ENCODE measurements at regions not wholly inside any gene's neighbourhood (a gene's known extent, or its start where the extent isn't known, plus 50 kb on each side); places are given as distances from the start of the nearest gene placed in this dataset.
A peak's percentile ranks its signal among the peaks of the same experiment; 100 is the strongest.

- H3K36me3 ChIP-seq (ENCODE audit: control insufficient read depth, insufficient read depth, low read length), result no peaks in the 10 kb centered on the region
- H3K79me2 ChIP-seq (ENCODE audit: control insufficient read depth, insufficient read depth, low read length), result no peaks in the 10 kb centered on the region
- WGBS (ENCODE audit: extremely low coverage, insufficient coverage, low lambda C conversion rate), result no CpG with 5 or more reads among the region's 17 CpGs
- H3K79me1 ChIP-seq (ENCODE audit: low read length), result no peaks in the 10 kb centered on the region
- no peak overlapping the region for H3K4me2 ChIP-seq (ENCODE audit: low read length)
- no peak for DNase-seq
- H3K27ac ChIP-seq (ENCODE audit: low read depth, low read length), result no peak overlapping the region
- H3K4ac ChIP-seq (ENCODE audit: low read depth, low read length), result no peak overlapping the region
- H3K4me1 ChIP-seq (ENCODE audit: control insufficient read depth, low read depth, low read length), result no peaks in the 10 kb centered on the region
- H3K4me3 ChIP-seq (ENCODE audit: low read length), result no peak overlapping the region
- H3K56ac ChIP-seq (ENCODE audit: low read length), result no peak overlapping the region
- H4K8ac ChIP-seq (ENCODE audit: low read depth, low read length), result no peak overlapping the region
- no peak overlapping the region for H2BK120ac ChIP-seq (ENCODE audit: low read depth, low read length)
- H2BK15ac ChIP-seq (replicated peaks; ENCODE audit: low read depth), result no peak overlapping the region
- no peak overlapping the region for H2AK5ac ChIP-seq (ENCODE audit: low read length)
- H4K5ac ChIP-seq (ENCODE audit: low read length), result no peak overlapping the region
- H3K18ac ChIP-seq (ENCODE audit: low read length), result no peak overlapping the region
- H2BK5ac ChIP-seq (ENCODE audit: low read length), result no peak overlapping the region
- no peak overlapping the region for H3K9ac ChIP-seq (ENCODE audit: low read length)
- no peak overlapping the region for H3K23ac ChIP-seq (ENCODE audit: low read length)
- H3K27me3 ChIP-seq (ENCODE audit: insufficient read depth, low read length, poor library complexity), result no peaks in the 10 kb centered on the region
Measured at GRCh38 chr18:10013621-10014543, 100.1 kb downstream of the VAPA start.

GRCh38 chr18:10015288-10015701, 101.5 kb downstream of the VAPA start:
- H3K56ac ChIP-seq (ENCODE audit: low read length), result no peak overlapping the region
- H3K36me3 ChIP-seq (ENCODE audit: control insufficient read depth, insufficient read depth, low read length), result no peaks in the 10 kb centered on the region
- no peaks in the 10 kb centered on the region for H3K4me1 ChIP-seq (ENCODE audit: control insufficient read depth, low read depth, low read length)
- no peak overlapping the region for H2BK5ac ChIP-seq (ENCODE audit: low read length)
- H3K4me3 ChIP-seq (ENCODE audit: low read length), result no peak overlapping the region
- H2BK15ac ChIP-seq (replicated peaks; ENCODE audit: low read depth), result no peak overlapping the region
- H3K4ac ChIP-seq (ENCODE audit: low read depth, low read length), result no peak overlapping the region
- DNase-seq, result no peak
- no peak overlapping the region for H3K23ac ChIP-seq (ENCODE audit: low read length)
- H2BK120ac ChIP-seq (ENCODE audit: low read depth, low read length), result no peak overlapping the region
- H2AK5ac ChIP-seq (ENCODE audit: low read length), result no peak overlapping the region
- H3K79me2 ChIP-seq (ENCODE audit: control insufficient read depth, insufficient read depth, low read length), result no peaks in the 10 kb centered on the region
- WGBS (ENCODE audit: extremely low coverage, insufficient coverage, low lambda C conversion rate), result no CpG with 5 or more reads among the region's 9 CpGs
- H3K27me3 ChIP-seq (ENCODE audit: insufficient read depth, low read length, poor library complexity), result no peaks in the 10 kb centered on the region
- H3K9ac ChIP-seq (ENCODE audit: low read length), result no peak overlapping the region
- H3K18ac ChIP-seq (ENCODE audit: low read length), result no peak overlapping the region
- no peaks in the 10 kb centered on the region for H3K79me1 ChIP-seq (ENCODE audit: low read length)
- H4K8ac ChIP-seq (ENCODE audit: low read depth, low read length), result no peak overlapping the region
- no peak overlapping the region for H3K4me2 ChIP-seq (ENCODE audit: low read length)
- H4K5ac ChIP-seq (ENCODE audit: low read length), result no peak overlapping the region
- no peak overlapping the region for H3K27ac ChIP-seq (ENCODE audit: low read depth, low read length)

DNA sequence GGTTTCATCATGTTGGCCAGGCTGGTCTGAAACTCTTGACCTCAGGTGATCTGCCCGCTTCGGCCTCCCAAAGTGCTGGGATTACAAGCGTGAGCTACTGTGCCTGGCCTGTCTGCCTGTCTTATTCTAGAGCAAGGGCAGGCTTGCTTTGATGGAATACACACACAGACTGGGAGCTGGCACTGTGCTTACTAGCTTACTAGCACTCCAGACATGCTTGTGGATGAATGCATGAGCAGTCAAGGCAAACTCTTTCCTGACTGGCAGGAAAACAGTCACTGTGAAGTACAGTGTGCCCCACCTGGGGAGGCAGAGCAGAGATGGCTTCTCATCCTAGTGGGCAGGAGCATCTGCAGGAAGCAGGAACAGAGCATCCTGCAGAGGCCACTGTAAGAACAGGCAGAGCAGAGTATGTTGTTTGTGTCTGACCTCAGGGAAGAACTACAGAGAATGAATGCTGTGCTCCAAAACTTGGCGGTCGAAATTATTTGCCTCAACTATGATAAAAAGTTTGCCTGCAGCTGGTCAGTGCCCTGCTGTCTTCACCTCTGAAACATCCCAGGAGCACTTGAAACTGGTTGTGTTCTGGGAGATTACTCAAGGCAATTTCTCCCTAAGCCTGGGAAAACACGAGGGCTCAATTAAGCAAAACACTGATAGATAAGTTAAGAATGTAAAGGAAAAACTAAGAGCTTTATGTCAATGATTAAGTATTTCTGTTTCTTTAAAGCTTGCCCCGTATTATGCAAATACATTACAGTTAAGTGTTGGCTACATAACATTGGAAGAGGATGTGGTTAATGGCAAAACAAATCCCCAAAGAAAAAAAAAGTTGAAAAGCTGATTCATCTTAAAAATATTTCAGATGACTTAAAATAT, 102.4 kb downstream of the VAPA start:
- Histone ChIP-seq H3K27me3 (ENCODE audit: insufficient read depth, low read length, poor library complexity) (no peaks in the 10 kb centered on the region), H2BK5ac (ENCODE audit: low read length) (no peak overlapping the region), H3K36me3 (ENCODE audit: control insufficient read depth, insufficient read depth, low read length) (no peaks in the 10 kb centered on the region), H2AK5ac (ENCODE audit: low read length) (no peak overlapping the region), H3K18ac (ENCODE audit: low read length) (no peak overlapping the region), H4K5ac (ENCODE audit: low read length) (no peak overlapping the region), H3K56ac (ENCODE audit: low read length) (no peak overlapping the region), H3K4me3 (ENCODE audit: low read length) (no peak overlapping the region), H3K4me2 (ENCODE audit: low read length) (no peak overlapping the region), H3K27ac (ENCODE audit: low read depth, low read length) (no peak overlapping the region), H2BK15ac (replicated peaks; ENCODE audit: low read depth) (no peak overlapping the region), H4K8ac (ENCODE audit: low read depth, low read length) (no peak overlapping the region), H3K4me1 (ENCODE audit: control insufficient read depth, low read depth, low read length) (no peaks in the 10 kb centered on the region), H3K79me1 (ENCODE audit: low read length) (no peaks in the 10 kb centered on the region), H3K4ac (ENCODE audit: low read depth, low read length) (no peak overlapping the region), H3K9ac (ENCODE audit: low read length) (no peak overlapping the region), H3K23ac (ENCODE audit: low read length) (no peak overlapping the region), H3K79me2 (ENCODE audit: control insufficient read depth, insufficient read depth, low read length) (no peaks in the 10 kb centered on the region), H2BK120ac (ENCODE audit: low read depth, low read length) (no peak overlapping the region)
- WGBS (ENCODE audit: extremely low coverage, insufficient coverage, low lambda C conversion rate), result no CpG with 5 or more reads among the region's 7 CpGs
- DNase-seq, result peak; percentile 47

DNA sequence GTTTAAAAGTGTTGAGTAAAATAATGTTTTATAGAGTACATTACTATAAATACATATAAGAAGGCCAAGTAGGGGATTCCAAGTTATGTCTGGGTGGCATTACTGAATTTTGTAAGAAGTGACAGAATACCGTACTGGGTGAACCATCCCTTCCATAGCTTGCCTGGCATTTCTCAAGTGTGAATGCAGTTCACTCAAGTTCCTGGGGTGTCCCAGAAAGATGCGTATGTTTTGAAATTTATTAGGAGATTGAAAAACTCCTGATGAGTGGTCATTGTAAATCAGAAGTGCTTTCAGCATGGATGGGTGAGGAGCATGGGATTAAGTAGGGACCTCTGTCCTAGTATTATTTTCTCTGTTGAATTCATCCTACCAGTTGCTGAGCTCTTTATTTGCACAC, 103.2 kb downstream of the VAPA start:
- no peak overlapping the region for H4K8ac ChIP-seq (ENCODE audit: low read depth, low read length)
- no peak overlapping the region for H2AK5ac ChIP-seq (ENCODE audit: low read length)
- no peaks in the 10 kb centered on the region for H3K79me2 ChIP-seq (ENCODE audit: control insufficient read depth, insufficient read depth, low read length)
- H3K4me1 ChIP-seq (ENCODE audit: control insufficient read depth, low read depth, low read length), result no peaks in the 10 kb centered on the region
- no peak overlapping the region for H3K9ac ChIP-seq (ENCODE audit: low read length)
- H3K23ac ChIP-seq (ENCODE audit: low read length), result no peak overlapping the region
- no peak overlapping the region for H2BK120ac ChIP-seq (ENCODE audit: low read depth, low read length)
- H3K79me1 ChIP-seq (ENCODE audit: low read length), result no peaks in the 10 kb centered on the region
- H2BK5ac ChIP-seq (ENCODE audit: low read length), result no peak overlapping the region
- no peak overlapping the region for H3K4me2 ChIP-seq (ENCODE audit: low read length)
- H4K5ac ChIP-seq (ENCODE audit: low read length), result no peak overlapping the region
- no peak overlapping the region for H3K4ac ChIP-seq (ENCODE audit: low read depth, low read length)
- H3K36me3 ChIP-seq (ENCODE audit: control insufficient read depth, insufficient read depth, low read length), result no peaks in the 10 kb centered on the region
- DNase-seq, result no peak
- no peak overlapping the region for H3K27ac ChIP-seq (ENCODE audit: low read depth, low read length)
- H2BK15ac ChIP-seq (replicated peaks; ENCODE audit: low read depth), result no peak overlapping the region
- H3K56ac ChIP-seq (ENCODE audit: low read length), result no peak overlapping the region
- WGBS (ENCODE audit: extremely low coverage, insufficient coverage, low lambda C conversion rate), result no CpG with 5 or more reads among the region's 2 CpGs
- H3K18ac ChIP-seq (ENCODE audit: low read length), result no peak overlapping the region
- no peak overlapping the region for H3K4me3 ChIP-seq (ENCODE audit: low read length)
- H3K27me3 ChIP-seq (ENCODE audit: insufficient read depth, low read length, poor library complexity), result no peaks in the 10 kb centered on the region

DNA sequence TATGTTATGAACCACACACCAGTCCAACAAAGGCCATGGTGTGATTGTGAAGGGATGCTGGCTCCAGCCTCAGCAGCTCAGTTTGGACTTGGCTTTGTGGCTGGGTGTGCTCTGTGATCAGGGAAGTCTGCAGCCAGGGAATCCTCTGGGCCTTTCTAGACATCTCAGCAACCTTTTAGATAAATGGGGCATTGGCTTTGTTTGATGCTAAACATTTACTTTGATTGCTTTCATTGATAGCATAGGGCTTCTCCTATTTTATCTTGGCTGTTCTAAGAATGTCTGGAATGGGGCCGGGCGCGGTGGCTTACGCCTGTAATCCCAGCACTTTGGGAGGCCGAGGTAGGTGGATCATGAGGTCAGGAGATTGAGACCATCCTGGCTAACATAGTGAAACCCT, 104.5 kb downstream of the VAPA start:
- no CpG with 5 or more reads among the region's 5 CpGs for WGBS (ENCODE audit: extremely low coverage, insufficient coverage, low lambda C conversion rate)
- H3K23ac ChIP-seq (ENCODE audit: low read length), result no peak overlapping the region
- no peaks in the 10 kb centered on the region for H3K4me1 ChIP-seq (ENCODE audit: control insufficient read depth, low read depth, low read length)
- no peak overlapping the region for H2BK5ac ChIP-seq (ENCODE audit: low read length)
- H3K36me3 ChIP-seq (ENCODE audit: control insufficient read depth, insufficient read depth, low read length), result no peaks in the 10 kb centered on the region
- no peak overlapping the region for H3K9ac ChIP-seq (ENCODE audit: low read length)
- no peaks in the 10 kb centered on the region for H3K79me2 ChIP-seq (ENCODE audit: control insufficient read depth, insufficient read depth, low read length)
- peak; percentile 24 for DNase-seq
- no peak overlapping the region for H3K4ac ChIP-seq (ENCODE audit: low read depth, low read length)
- no peak overlapping the region for H4K8ac ChIP-seq (ENCODE audit: low read depth, low read length)
- H4K5ac ChIP-seq (ENCODE audit: low read length), result no peak overlapping the region
- H3K79me1 ChIP-seq (ENCODE audit: low read length), result no peaks in the 10 kb centered on the region
- H3K27me3 ChIP-seq (ENCODE audit: insufficient read depth, low read length, poor library complexity), result no peaks in the 10 kb centered on the region
- H3K4me3 ChIP-seq (ENCODE audit: low read length), result no peak overlapping the region
- H2BK15ac ChIP-seq (replicated peaks; ENCODE audit: low read depth), result no peak overlapping the region
- H2AK5ac ChIP-seq (ENCODE audit: low read length), result no peak overlapping the region
- no peak overlapping the region for H2BK120ac ChIP-seq (ENCODE audit: low read depth, low read length)
- no peak overlapping the region for H3K18ac ChIP-seq (ENCODE audit: low read length)
- no peak overlapping the region for H3K4me2 ChIP-seq (ENCODE audit: low read length)
- no peak overlapping the region for H3K56ac ChIP-seq (ENCODE audit: low read length)
- no peak overlapping the region for H3K27ac ChIP-seq (ENCODE audit: low read depth, low read length)

Measured in mesendoderm (in vitro differentiated cells).